ENCODE measurements at regions not wholly inside any gene's neighbourhood (a gene's known extent, or its start where the extent isn't known, plus 50 kb on each side); places are given as distances from the start of the nearest gene placed in this dataset.

GRCh38 chr12:105804591-105805265 lies 334.0 kb downstream of the NUAK1 start:
- TF ChIP-seq GATA3 (IDR thresholded peaks at IDR 0.05; ENCODE audit: low read depth, low read length) (no peak), GATA2 (IDR thresholded peaks at IDR 0.05; ENCODE audit: low read depth, low read length) (no peak)

All from SH-SY5Y (cell line).